Endodermal cell (in vitro differentiated cells): ENCODE measurements at regions not wholly inside any gene's neighbourhood (a gene's known extent, or its start where the extent isn't known, plus 50 kb on each side); places are given as distances from the start of the nearest gene placed in this dataset.

Source experiments
- DNase-seq: peaks from one replicate; pipeline ENCODE4 v3.0.0-alpha.2; 2017
- H3K27ac ChIP-seq: 2 replicates; pipeline ENCODE4 v1.5.1; 2013; ENCODE audit warnings: mild to moderate bottlenecking, low read depth, low read length, moderate library complexity
- H3K27me3 ChIP-seq: 2 replicates; pipeline ENCODE4 v1.6.1; 2013; ENCODE audit warnings: mild to moderate bottlenecking, low read length, moderate library complexity; ENCODE audit not compliant: insufficient read depth, control insufficient read depth, poor library complexity, severe bottlenecking
- H3K36me3 ChIP-seq: 2 replicates; pipeline ENCODE4 v1.7.0; 2013; ENCODE audit warnings: mild to moderate bottlenecking, low read length, moderate library complexity; ENCODE audit not compliant: control insufficient read depth, insufficient read depth
- H3K4me1 ChIP-seq: one replicate; pipeline ENCODE4 v1.7.0; 2013; ENCODE audit warnings: low read length; ENCODE audit not compliant: control insufficient read depth, insufficient read depth
- H3K4me3 ChIP-seq: 2 replicates; pipeline ENCODE4 v1.5.1; 2013; ENCODE audit warnings: mild to moderate bottlenecking, low read length, moderate library complexity
- H3K9ac ChIP-seq: 2 replicates; pipeline ENCODE4 v1.6.1; 2013; ENCODE audit warnings: mild to moderate bottlenecking, low read length, moderate library complexity; ENCODE audit not compliant: poor library complexity, severe bottlenecking; ENCODE audit errors: extremely low read depth
- H3K9me3 ChIP-seq: 2 replicates; pipeline ENCODE4 v1.6.1; 2013; ENCODE audit warnings: mild to moderate bottlenecking, low read length, moderate library complexity; ENCODE audit not compliant: control insufficient read depth
- H3K27ac Mint-ChIP-seq: 2 replicates; pipeline ENCODE4 v1.8.0; 2020; ENCODE audit warnings: mixed read lengths
- H3K27me3 Mint-ChIP-seq: 2 replicates; pipeline ENCODE4 v1.8.0; 2021; ENCODE audit warnings: mild to moderate bottlenecking, mixed read lengths; ENCODE audit not compliant: insufficient read depth
- H3K36me3 Mint-ChIP-seq: 2 replicates; pipeline ENCODE4 v1.8.0; 2020; ENCODE audit warnings: low read depth, mixed read lengths
- H3K4me1 Mint-ChIP-seq: 2 replicates; pipeline ENCODE4 v1.8.0; 2020; ENCODE audit warnings: mixed read lengths
- H3K4me3 Mint-ChIP-seq: 2 replicates; pipeline ENCODE4 v1.8.0; 2020; ENCODE audit warnings: mild to moderate bottlenecking, moderate library complexity, mixed read lengths
- H3K9me3 Mint-ChIP-seq: 2 replicates; pipeline ENCODE4 v1.8.0; 2020; ENCODE audit warnings: mild to moderate bottlenecking, mixed read lengths
- whole genome bisulfite sequencing, 2 experiments: methylation state at CpG; one replicate each; pipeline versions ENCODE4 v1.1.5 to v1.1.7; 2013; ENCODE audit warnings: missing lambda C conversion rate in 2 of 2, mixed read lengths in 1 of 2; ENCODE audit not compliant: insufficient coverage in 1 of 2, insufficient read length in 1 of 2; 5-methylcytosine and 5-hydroxymethylcytosine counted together
- TF ChIP-seq, protein P1 (sequence below): fragments of 200-600 bp; sonication (generic); conservative IDR thresholded peaks from 2 replicates; pipeline ENCODE4 v1.5.0; 2021; ENCODE audit warnings: antibody characterized with exemption, mild to moderate bottlenecking

- H3K27ac ChIP-seq = no peak overlapping the region
- H3K9ac ChIP-seq = no peak overlapping the region
- Mint-ChIP-seq H3K36me3 (no peaks in the 10 kb centered on the region), H3K4me1 (peaks cover 3% of the 10 kb centered on the region), H3K9me3 (peaks cover 4% of the 10 kb centered on the region), H3K27me3 (no peaks in the 10 kb centered on the region), H3K4me3 (no peak overlapping the region), H3K27ac (no peak overlapping the region)
- DNase-seq = peak; percentile 41
- H3K9me3 ChIP-seq = no peaks in the 10 kb centered on the region
- WGBS, 2 experiments = 89 to 92% methylated on average over 36 to 41 of the region's 41 CpGs
- TF ChIP-seq, protein P1, sequence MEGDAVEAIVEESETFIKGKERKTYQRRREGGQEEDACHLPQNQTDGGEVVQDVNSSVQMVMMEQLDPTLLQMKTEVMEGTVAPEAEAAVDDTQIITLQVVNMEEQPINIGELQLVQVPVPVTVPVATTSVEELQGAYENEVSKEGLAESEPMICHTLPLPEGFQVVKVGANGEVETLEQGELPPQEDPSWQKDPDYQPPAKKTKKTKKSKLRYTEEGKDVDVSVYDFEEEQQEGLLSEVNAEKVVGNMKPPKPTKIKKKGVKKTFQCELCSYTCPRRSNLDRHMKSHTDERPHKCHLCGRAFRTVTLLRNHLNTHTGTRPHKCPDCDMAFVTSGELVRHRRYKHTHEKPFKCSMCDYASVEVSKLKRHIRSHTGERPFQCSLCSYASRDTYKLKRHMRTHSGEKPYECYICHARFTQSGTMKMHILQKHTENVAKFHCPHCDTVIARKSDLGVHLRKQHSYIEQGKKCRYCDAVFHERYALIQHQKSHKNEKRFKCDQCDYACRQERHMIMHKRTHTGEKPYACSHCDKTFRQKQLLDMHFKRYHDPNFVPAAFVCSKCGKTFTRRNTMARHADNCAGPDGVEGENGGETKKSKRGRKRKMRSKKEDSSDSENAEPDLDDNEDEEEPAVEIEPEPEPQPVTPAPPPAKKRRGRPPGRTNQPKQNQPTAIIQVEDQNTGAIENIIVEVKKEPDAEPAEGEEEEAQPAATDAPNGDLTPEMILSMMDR = no peak
- H3K36me3 ChIP-seq = no peaks in the 10 kb centered on the region
- H3K4me3 ChIP-seq = no peak overlapping the region
- H3K4me1 ChIP-seq = no peaks in the 10 kb centered on the region
- no peaks in the 10 kb centered on the region for H3K27me3 ChIP-seq
Measured at GRCh38 chr14:101227611-101228594, 324.4 kb upstream of the RTL1 start.

DNA sequence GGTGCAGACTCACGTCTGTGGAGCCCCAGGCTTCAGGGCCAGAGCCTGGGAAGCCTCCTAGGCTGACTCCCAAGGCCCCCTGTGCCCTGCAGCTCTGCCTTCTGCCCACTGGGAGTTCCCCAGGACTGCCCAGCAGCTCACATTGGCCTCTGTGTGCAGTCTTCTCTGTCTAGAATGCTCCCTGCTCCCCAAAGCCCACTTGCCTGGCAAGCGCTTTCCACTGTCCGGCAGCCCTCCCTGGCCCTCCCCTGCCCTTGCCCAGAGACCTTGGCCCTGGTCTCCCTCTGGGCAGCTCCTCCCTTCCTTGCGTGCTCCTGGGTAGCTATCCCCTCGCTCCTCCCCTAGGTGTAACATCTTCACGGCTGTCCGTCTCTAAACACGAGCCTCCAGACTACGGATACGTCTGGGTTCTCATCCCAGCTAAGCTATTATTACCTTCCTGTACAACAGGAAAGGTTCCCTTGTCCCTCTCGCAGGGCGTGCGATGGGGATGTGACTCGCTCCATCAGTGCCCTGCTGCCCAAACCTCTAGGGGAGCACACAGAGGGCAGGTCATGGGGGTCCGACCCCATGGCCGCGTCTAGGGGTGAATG, 325.5 kb upstream of the RTL1 start:
- H3K36me3 ChIP-seq = no peaks in the 10 kb centered on the region
- H3K4me3 ChIP-seq = no peak overlapping the region
- Mint-ChIP-seq H3K27ac (no peak overlapping the region), H3K27me3 (no peaks in the 10 kb centered on the region), H3K9me3 (peaks cover 4% of the 10 kb centered on the region), H3K4me1 (peaks cover 2% of the 10 kb centered on the region), H3K4me3 (no peak overlapping the region), H3K36me3 (no peaks in the 10 kb centered on the region)
- no peak overlapping the region for H3K27ac ChIP-seq
- H3K9me3 ChIP-seq = no peaks in the 10 kb centered on the region
- no peak overlapping the region for H3K9ac ChIP-seq
- WGBS, 2 experiments = 92 to 93% methylated on average over 10 to 17 of the region's 17 CpGs
- peak; percentile 48 for DNase-seq
- TF ChIP-seq, protein P1 = peak; percentile 40
- H3K4me1 ChIP-seq = no peaks in the 10 kb centered on the region
- H3K27me3 ChIP-seq = no peaks in the 10 kb centered on the region

DNA sequence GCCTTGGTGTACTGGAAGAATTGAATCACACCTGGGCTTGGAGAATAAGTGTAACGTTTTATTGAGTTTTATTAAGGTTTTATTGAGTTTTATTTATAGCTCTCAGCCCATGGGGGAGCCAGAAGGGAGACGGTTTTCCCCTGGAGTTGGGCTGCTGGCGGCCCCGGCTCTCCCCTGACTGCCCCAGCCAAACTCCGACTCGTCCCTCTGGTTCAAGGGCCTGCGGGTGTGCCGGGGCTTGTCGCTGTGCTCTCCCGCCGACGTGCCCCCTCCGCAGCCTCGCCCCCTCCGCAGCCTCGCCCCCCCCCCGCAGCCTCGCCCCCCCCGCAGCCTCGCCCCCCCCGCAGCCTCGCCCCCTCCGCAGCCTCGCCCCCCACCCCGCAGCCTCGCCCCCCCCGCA, 326.1 kb upstream of the RTL1 start:
- Histone ChIP-seq H3K27ac (no peak overlapping the region), H3K36me3 (no peaks in the 10 kb centered on the region), H3K9me3 (no peaks in the 10 kb centered on the region), H3K27me3 (no peaks in the 10 kb centered on the region), H3K4me3 (no peak overlapping the region), H3K9ac (no peak overlapping the region), H3K4me1 (no peaks in the 10 kb centered on the region)
- H3K4me1 Mint-ChIP-seq = peaks cover 7% of the 10 kb centered on the region
- peaks cover 4% of the 10 kb centered on the region for H3K9me3 Mint-ChIP-seq
- H3K27ac Mint-ChIP-seq = no peak overlapping the region
- WGBS, 2 experiments = 94% methylated on average over 22 of the region's 27 CpGs; no CpG with 5 or more reads in 1 of the 2 experiments
- DNase-seq = peak; percentile 20
- H3K4me3 Mint-ChIP-seq = no peak overlapping the region
- H3K36me3 Mint-ChIP-seq = no peaks in the 10 kb centered on the region
- TF ChIP-seq, protein P1 = no peak
- H3K27me3 Mint-ChIP-seq = no peaks in the 10 kb centered on the region
